ENCODE measurements at regions not wholly inside any gene's neighbourhood (a gene's known extent, or its start where the extent isn't known, plus 50 kb on each side); places are given as distances from the start of the nearest gene placed in this dataset.
"Not testable (repeated sequence)": the region's sequence is repeated elsewhere in the genome, so short reads cannot be mapped to it uniquely, and the experiment has no call there.

GRCh38 chr14:76264384-76264783, 111.6 kb upstream of the ESRRB start:
- DNase-seq (ENCODE audit: low read depth) = no peak

GRCh38 chr14:76267322-76268046, 108.5 kb upstream of the ESRRB start:
- peak; percentile 41 for DNase-seq (ENCODE audit: low read depth)

- no peak for DNase-seq (ENCODE audit: low read depth)
Observed at GRCh38 chr14:76268047-76268431, 107.9 kb upstream of the ESRRB start.

DNA sequence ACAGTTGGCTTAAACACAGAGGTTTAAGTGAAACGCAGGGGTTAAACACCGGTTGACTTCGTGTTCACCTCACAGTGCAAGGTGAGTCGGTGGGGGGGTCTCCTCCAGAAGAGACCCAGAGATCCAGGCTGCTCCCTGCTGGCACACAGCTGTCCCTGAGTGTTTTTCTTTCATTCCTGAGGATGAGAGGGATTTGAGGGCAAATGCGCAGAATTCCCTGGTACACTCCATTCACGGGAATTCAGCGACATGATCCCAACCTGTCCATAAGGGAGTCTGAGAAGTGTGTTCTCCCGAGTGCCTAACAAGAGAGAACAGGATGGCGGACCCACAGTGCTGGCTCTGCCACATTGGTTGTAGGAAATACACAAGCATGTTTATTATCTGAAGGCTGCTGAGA, 107.2 kb upstream of the ESRRB start:
- no peak for DNase-seq (ENCODE audit: low read depth)

DNA sequence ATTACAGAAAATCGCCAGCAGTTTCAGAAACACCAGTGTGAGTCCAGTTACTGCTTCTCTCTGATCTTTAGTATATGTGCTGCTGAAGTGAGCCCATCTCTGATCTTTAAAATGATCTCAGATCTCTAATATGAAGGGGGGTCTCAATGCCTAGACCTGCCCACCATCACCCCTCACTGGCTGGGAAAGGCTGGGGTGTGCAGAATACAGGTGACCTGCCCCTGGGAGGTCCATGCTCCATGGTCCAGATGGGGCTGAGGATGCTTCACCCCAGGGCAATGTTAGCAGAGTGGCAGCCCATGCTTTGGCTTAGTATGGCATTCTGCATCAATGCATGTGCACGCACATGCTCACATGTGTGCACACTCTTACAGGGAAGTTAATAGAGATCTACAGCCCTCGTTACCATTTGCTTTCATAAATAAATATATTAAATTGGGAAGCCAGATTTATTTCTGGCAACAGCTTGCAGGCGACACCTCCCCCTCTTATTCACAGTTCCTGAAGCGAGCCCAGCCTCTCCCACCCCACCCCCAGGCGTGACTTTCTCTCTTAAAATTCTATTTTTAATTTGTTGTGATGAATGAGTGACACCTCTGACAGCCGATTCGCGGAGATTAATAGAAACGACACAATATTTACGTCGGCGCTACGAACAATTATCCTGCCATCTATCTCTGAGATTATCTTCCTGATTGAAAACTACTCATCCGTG, 104.7 kb upstream of the ESRRB start:
- no peak for DNase-seq (ENCODE audit: low read depth)

DNA sequence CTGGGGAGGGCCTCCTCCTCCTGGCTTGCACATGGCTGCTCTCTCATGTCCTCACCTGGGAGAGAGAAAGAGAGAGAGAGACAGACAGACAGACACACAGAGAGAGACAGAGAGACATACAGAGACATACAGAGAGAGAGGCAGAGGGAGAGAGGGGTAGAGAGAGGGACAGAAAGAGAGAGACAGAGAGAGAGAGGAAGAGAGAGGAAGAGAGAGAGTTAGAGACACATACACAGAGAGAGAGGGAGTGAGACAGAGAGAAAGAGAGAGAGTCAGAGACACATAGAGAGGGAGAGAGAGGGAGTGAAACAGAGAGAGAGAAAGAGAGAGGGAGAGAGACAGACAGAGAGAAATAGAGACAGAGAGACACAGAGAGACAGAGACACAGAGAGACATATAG, 103.6 kb upstream of the ESRRB start:
- DNase-seq (ENCODE audit: low read depth) = no peak

DNA sequence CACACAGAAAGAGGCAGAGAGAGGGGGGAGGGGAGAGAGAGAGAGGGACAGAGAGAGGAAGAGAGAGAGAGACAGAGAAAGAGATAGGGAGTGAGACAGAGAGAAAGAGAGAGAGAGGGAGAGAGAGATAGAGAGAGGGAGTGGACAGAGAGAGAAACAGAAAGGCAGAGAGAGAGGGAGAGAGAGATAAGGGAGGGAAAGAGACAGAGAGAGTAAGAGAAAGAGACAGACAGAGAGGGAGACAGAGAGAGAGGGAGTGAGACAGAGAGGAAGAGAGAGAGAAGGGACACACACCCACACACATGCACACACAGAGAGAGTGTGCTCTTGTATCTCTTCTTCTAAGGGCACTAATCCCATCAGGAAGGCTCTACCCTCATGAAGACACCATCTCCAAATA, 103.2 kb upstream of the ESRRB start:
- DNase-seq (ENCODE audit: low read depth) = no peak

GRCh38 chr14:76273346-76273745, 102.6 kb upstream of the ESRRB start:
- no peak for DNase-seq (ENCODE audit: low read depth)

DNA sequence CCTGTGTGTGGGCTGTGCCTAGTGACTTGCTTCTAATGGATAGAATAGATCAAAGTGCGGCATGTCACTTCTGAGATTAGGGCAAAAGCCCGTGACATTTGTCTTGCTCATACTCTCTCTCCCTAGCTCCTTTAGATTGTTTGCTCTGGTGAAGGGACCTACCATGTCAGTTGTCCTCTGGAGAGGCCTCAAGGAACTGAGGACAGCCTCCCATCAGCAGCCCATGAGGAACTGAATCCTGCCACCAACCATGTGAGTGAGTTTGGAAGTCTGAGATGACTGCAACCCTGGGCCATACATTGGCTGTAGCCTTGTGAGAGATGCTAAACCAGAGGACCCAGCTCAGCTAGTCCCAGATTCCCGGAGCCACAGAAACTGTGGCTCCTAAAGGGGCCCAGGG, 101.6 kb upstream of the ESRRB start:
- no peak for DNase-seq (ENCODE audit: low read depth)

DNA sequence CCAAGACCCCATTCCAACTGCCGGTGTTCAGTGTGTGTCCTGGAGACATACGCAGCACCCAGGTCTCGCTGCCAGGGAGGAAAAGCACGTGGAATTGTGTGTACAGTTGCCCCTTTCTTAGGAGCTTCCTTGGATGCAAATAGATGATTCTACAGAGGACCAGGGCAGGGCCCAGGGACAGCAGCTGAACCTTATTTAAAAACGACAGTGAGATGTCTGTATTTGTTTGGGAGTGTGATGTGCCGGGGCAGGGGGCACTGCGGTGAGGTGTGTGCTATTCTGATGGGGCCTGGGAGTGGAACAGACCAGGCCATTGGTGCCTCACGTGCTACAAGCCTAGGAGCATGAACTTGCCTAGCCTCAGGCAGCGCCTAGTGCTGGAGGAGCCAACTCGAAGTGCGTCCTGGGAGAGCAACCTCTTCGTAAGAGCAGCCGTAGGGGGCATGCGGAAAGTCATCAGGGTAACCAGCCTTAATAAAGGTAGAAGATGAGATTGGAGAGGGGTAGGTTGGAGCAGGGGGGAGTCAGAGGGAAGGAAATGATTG, 98.3 kb upstream of the ESRRB start:
- no peak for DNase-seq (ENCODE audit: low read depth)

GRCh38 chr14:76280221-76280620, 95.7 kb upstream of the ESRRB start:
- DNase-seq (ENCODE audit: low read depth) = no peak

- no peak for DNase-seq (ENCODE audit: low read depth)
Observed at GRCh38 chr14:76282581-76282980, 93.4 kb upstream of the ESRRB start.

GRCh38 chr14:76287063-76287462, 88.9 kb upstream of the ESRRB start:
- DNase-seq (ENCODE audit: low read depth) = no peak

- DNase-seq (ENCODE audit: low read depth) = no peak
Observed at GRCh38 chr14:76289276-76289675, 86.7 kb upstream of the ESRRB start.

- DNase-seq (ENCODE audit: low read depth) = no peak
Observed at GRCh38 chr14:76292561-76292960, 83.4 kb upstream of the ESRRB start.

DNA sequence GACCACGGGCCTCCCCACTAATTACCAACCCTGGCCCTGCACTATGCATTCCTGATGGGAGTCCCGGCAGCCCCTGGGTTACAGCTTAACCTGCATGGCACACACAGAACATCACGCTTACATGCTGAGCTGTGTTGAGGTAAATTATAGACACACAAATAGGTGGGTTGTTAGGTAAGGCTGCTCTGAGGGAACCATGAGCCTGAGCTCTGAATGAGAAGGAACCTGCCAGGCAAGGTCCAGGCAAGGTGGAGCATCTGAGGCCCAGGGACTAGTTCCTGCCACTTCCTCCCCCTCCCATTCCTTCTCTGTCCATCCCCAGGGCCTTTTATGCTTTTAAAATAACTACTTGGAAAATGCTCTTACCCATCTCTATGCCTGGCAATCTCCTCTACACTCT, 82.7 kb upstream of the ESRRB start:
- DNase-seq (ENCODE audit: low read depth) = no peak

DNA sequence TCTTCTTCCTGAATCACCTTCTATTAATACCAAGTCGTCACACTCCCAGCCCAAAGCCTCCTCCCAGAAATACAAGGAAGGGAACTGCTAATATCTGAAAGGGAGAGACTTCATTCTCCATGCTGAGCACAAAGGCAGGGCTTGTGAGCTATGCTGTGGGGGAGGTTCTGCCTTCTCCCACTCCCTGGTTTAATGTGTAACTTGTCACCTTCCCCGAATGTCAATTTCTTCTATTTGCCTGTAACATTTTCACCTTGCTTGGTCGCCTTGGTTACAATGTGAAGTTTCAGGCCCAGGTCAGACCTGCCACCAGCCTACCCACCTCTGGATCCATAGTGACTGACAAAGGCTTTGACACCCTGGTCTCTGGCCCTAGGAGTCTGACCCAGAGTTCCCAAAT, 82.0 kb upstream of the ESRRB start:
- no peak for DNase-seq (ENCODE audit: low read depth)

DNA sequence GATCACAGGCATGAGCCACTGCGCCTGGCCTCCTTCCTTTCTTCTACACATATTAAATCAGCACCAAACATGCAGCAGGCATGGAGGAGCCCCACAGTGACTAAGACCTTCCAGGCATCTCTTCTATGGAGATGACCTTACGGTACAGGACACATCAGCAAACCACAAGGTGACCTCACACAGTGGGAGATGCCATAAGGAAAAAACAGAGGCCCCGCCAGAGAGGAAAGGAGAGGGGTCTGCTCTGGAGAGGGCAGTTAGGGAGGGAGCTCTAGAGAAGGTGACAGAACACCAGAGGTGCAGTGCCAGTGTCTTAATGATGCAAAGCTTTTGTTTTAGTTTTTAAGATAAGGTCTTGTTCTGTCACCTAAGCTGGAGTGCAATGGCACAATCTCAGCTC, 81.1 kb upstream of the ESRRB start:
- no peak for DNase-seq (ENCODE audit: low read depth)

GRCh38 chr14:76298896-76299295, 77.0 kb upstream of the ESRRB start:
- DNase-seq (ENCODE audit: low read depth) = no peak

GRCh38 chr14:76303188-76303587, 72.7 kb upstream of the ESRRB start:
- DNase-seq (ENCODE audit: low read depth) = not testable (repeated sequence)

DNA sequence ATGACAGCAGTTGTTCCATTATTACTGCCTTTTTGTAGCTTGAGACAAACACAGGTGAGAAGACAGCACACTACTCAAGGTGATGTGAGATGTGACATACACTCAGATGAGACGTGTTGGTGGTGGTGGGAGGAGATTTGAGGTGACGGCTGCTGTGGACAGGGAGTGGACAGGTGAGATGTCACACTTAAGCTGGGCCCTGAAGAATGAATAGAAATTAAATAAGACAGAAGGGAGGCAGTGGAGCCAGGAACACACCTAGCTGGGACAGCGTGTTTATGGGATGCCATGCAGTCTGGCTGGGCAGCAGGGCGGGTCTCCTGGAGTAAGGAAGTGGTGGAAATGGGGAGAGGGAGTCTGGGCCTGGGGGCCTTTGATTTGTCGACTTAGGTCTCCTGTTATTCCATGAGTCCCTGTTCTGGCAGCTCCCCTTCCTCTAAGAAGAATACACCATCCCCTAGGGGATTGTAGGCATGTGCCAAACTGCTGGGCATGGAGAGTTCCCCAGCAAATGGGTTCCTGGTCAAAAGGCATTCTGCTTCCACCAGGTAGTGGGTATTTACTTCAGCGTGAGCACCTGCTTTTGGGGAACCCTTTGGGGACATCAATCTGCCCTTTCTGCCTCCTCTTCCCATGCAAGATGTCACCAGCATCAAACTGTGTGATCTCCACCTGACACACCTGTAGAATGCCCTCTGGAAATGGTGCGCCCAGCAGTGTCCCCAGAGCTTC, 71.2 kb upstream of the ESRRB start:
- DNase-seq (ENCODE audit: low read depth) = no peak

DNA sequence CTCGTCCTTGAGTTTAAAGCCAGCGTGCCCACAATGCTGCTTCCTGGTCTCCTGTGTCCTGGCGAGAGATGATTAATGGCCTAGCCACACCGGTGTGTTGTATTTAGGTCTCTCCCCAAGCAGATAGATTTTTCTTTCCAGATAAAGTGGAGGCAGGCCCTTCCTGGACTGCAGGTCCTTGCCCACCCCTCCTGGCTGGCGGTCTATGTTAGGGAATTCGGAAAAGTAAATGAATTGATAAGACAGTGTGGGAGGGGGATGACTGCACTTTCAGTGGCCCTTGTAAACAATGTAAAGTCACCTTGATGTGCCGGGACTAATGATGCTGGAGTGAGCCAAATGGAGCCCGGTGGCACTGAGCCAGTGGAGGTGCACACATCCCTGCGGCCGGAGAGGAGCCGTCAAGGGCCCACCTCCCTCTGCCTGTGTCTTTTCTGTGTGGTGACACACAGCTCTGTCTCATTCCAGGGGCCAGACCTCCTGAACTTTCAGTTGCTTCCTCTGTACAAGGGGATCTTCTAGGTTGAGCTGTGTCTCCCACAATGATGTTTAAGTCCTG, 70.6 kb upstream of the ESRRB start:
- DNase-seq (ENCODE audit: low read depth) = no peak

- no peak for DNase-seq (ENCODE audit: low read depth)
Observed at GRCh38 chr14:76306131-76306530, 69.8 kb upstream of the ESRRB start.
